ENCODE measurements at regions not wholly inside any gene's neighbourhood (a gene's known extent, or its start where the extent isn't known, plus 50 kb on each side); places are given as distances from the start of the nearest gene placed in this dataset.
"Not testable (repeated sequence)": the region's sequence is repeated elsewhere in the genome, so short reads cannot be mapped to it uniquely, and the experiment has no call there.

DNA sequence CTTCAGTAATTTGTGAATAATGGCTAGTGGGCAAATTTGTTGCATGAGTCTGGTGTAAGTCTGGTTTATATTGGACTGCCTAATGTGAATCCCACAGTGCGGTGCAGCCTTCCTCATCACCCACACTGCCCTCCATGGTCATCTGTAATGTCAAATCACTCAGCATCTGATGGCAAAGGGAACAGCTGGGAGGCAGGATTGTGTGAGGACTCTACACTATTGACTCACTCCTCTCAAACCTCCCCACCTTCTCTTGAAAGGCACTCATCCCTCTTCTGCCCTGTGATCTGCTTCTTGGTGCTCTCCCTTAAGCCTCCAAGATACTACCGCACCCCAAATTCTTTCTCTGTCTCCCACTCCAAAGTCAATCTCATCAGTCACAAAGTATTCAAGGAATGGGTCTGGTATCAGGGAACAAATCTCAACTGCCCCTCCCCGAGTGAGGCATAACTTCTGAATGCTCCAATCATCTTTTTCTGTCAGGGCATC lies 146.0 kb upstream of the BEND6 start:
- ATAC-seq (no peak), DNase-seq (ENCODE audit: low spot score) (no peak)

DNA sequence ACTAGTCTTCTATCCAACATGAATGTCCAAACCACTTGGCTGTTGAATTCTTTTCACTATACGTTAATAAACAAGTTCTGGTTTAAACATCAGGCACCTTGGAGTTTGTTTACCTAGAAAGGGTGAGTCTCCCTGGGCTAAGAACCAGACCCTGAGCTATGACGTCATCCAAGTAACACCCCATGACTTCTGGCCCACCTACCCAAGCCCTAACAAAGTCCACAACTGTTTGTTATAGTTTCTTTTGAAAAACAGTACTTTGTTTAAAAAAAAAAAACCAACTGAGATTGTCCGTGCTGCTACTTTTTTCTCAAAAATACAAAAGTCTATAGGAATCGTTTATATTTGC lies 146.9 kb upstream of the BEND6 start:
- DNase-seq (ENCODE audit: low spot score) (no peak), ATAC-seq (no peak)

DNA sequence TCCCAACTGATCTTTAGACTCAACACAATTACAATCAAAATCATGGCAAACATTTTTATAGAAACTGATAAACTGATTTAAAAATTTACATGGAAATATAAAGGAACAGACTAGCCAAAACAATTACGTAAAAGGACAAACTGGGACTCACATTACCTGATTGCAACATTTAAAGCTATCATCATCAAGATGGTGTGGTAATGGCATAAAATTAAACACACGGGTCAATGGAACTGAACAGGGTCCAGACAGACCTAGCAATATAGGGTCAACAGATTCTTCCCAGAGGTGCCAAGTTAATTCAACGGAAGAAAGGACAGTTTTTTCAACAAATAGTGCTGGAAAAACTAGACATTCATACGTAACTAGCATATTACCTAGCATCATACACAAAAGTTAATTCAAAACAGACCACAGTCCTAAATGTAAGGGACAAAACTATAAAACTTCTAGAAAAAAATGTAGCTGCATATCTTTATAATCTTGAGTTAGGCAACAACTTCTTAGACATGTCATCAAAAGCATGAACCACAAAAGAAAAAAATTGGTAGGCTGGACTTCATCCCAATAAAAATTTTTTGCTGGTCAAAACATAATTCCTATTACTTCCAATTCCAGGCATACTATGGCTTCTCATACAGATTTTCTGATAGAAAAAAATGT lies 147.4 kb upstream of the BEND6 start:
- ATAC-seq (peak; percentile 80), DNase-seq (ENCODE audit: low spot score) (no peak)

DNA sequence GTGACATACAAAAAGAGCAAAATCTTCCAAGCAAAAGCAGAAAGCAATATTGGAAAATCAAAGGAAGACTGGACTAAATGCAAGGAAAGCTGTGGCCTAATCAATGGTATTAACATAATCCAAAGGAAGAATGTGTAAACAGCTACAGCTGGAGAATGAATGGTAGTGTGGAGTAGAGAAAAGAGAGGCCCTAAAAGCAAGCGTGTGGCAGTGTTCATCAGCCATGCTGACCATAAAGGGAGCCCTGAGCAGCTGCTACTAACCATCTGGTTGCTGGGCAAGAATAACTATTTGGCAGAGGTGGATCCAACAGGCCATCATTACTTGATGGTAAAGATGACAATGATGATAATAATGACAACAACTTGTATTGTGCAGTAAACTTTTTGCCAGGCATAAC lies 148.5 kb upstream of the BEND6 start:
- no peak for DNase-seq (ENCODE audit: low spot score)
- ATAC-seq: no peak

DNA sequence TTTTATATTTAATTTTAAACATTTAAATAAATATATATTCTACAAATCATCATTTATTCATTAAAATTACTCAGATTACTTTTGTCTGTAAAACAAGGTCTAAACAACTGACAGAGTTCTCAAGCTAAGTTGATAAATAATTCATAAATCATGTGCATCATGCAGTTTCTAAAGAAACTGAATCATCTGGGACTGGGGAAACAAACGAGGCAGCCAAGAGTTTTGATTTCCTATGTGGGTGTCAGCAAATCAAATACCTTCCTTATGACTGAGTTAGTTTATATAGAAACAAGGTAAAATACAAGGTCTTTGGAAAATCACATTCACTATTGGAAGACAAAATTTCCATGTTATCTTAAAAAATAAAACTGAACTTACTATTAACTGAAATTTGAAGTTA lies 149.9 kb upstream of the BEND6 start:
- ATAC-seq: no peak

DNA sequence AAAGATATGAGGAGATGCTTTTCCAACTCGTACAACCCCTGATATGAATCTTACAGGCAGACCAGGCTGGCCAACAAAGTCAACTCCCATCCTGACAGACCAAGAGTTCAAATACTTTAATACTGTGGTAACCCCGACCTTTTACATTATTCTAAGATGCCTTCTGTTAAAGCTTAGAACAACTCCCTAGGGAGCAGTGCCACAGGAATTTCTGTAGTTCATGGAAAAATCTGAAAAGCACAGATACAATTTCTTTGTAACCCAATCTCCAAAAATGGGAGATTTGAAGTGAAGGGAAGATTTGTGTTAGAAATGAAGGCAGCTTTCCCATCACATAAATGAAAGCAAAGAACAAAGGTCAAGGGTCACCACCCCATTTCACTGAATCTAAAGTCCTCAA lies 151.3 kb upstream of the BEND6 start:
- DNase-seq (ENCODE audit: low spot score) (no peak), ATAC-seq (no peak)

More for the DNA sequence above, 149.9 kb upstream of the BEND6 start:
- DNase-seq (ENCODE audit: low spot score): no peak

DNA sequence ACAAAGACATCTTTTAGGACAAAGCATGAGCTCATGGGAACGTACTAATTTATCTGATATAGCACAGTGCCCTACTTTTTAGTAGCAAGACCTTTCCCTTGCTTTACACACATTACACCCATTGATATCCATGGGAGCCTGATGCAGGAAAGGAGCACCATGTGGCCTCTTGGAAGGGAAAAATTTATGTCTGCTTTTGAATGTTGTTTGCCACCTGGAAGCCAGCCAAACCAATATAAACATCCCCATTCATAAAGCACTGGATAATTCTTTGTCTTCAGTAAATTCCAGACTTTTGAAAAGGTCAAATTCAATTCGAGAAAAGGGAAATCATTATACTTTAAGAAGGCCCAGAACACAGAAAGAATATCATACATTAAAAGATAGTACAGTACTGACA lies 152.3 kb upstream of the BEND6 start:
- ATAC-seq (no peak), DNase-seq (ENCODE audit: low spot score) (no peak)

DNA sequence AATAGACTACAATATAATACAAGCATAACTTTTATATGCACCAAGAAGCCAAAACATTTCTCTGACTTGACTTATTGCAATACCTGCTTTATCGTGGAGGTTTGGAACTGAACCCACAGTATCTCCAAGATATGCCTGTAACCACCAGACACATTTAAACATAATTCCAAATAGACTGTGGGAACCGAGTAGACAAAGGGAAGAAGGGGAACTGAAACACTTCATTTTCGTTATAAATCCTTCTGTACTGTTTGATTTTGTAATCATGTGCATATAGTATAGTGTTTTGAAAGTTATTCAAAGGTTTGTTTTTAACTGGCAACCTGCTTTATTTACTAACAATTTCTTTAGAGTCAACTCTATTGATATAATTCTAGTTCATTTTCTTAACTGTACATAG lies 154.9 kb upstream of the BEND6 start:
- ATAC-seq: no peak

DNA sequence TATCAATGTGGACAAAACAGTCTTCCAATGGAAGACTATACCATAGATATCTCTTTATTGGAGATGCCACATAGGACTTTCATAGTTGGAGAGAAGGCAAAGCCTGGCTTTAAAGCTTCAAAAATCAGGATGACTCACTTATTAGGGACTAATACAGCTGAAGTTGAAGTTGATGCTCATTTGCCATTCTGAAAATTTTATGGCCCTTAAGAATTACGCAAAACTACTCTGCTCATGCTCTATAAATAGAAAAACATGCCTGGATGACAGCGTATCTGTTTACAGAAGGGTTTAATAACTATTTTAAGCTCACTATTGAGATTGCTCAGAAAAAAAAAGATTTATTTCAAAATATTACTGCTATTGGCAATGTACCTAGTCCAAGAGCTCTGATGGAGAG lies 155.5 kb upstream of the DST start:
- ATAC-seq: no peak
- DNase-seq (ENCODE audit: low spot score): no peak

More for the DNA sequence above, 154.9 kb upstream of the BEND6 start:
- DNase-seq (ENCODE audit: low spot score): no peak

DNA sequence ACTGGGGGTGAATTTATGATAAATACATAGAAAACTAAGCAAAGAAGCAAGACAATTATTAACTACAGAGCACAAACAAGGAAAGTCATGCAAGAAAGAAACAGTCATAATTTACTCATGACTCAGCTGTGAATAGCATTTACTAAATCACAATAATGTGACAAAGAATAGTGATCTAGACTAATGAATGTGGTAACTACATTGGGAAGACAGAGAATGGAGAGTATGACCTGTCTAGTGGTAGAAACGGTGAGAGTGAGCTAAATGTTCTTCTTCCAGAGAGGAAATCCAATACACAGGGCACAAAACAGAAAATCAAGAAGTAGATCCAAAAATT lies 153.5 kb upstream of the DST start:
- DNase-seq (ENCODE audit: low spot score) (no peak), ATAC-seq (no peak)

DNA sequence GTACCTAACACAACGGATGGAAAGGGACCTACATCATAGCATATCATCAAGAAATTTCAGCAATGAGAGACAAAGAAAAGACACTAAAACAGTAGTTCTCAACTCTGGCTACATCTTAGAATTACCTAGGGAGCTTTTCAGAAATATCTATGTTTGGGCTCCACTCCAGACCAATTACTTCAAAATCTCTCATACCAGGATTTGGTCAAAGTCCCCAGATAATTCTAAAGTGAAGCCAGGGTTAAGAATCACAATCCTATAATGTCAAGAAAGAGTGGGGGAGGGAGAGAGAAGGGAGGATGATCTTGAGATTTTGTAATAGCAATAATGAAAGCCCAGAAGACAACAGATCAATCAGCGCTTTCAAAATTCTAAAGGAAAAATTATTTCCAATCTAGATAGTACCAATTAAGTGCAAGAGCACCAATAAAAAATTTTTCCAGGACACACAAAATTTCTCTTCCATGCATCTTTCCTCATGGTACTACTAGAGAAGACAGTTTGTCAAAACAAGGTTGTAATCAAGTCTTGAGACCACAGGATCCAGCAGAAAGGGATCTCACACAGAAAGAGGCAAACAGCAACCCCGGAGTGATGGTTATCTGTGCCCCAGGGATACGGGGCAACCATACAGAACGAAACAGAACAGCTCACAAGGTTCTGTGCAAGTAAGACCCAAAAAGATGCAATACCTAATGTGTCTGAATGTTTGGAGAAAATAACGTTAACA lies 152.9 kb upstream of the DST start:
- ATAC-seq (no peak), DNase-seq (ENCODE audit: low spot score) (no peak)

DNA sequence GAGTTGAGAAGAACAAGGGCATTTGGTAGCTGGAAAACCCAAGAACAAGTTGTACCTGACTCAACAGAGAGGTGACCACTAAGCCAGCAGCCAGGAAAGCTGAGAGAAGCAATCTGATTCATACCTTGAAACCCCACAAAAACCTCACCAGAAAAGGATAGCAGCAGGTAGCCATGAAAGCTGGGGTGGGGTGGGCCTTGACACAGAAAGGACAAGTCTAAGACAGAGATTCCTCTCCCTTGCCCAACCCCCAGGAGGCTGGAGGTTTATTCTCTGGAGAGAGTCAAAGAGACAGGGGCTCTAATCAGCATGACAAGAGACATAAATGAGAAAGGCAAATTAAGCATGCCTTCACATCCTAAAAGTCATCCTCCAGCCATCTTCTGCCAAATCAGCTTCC lies 151.7 kb upstream of the DST start:
- ATAC-seq (no peak), DNase-seq (ENCODE audit: low spot score) (no peak)

DNA sequence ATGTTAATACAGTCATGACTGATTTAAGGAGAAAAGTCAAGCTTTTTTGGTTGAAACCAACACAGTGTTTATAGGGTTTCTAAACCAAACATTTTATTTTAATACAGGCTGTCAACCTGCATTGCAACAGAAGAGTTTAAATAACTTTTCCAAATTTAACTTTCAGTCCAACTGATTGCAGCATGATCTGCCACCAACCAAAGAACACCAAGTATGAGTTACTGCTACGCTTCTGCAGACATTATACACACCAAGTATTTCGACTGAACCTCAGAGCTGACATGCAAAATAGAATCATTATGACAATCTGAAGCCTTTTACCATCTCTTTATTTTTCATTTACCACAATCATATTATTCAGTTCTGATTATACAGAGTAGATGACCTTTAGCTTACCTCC lies 151.2 kb upstream of the DST start:
- ATAC-seq (no peak), DNase-seq (ENCODE audit: low spot score) (no peak)

DNA sequence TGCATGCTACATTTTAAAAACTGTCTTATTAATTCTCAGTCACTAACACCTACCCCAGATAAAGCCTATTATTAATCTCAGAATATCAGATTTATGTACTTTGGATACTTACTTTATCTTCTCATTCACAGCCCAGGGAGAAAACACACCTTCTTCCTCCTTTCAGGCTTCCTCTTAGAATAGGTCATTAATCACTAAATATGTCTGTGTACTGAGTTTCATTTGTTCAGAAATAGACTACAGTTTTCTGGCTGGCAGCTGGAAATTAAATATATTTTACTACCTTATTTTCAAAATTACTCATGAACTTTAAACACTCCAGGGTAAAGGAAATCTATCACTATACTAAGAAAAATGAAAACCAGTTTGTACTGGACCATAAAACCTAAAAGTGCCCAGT lies 147.7 kb upstream of the DST start:
- ATAC-seq: no peak
- DNase-seq (ENCODE audit: low spot score): no peak

DNA sequence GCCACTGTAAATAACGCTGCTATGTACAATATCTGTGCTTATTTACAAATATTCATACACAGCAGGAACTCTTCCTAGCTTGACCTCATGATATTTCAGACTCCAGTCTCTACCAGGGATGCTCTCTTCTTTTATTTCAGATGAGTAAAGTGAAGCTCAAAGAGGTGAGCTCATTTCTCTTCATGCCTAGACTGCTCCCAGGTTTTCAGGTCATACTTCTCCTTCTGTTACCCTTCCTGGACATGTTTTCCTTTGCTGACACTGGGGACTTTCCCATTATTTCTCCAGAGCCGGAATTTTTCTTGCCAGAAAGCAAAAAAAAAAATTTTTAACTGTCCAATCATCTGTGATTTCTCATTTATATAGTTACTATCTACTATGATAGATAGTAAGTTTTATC lies 147.2 kb upstream of the DST start:
- DNase-seq (ENCODE audit: low spot score) (no peak), ATAC-seq (no peak)

DNA sequence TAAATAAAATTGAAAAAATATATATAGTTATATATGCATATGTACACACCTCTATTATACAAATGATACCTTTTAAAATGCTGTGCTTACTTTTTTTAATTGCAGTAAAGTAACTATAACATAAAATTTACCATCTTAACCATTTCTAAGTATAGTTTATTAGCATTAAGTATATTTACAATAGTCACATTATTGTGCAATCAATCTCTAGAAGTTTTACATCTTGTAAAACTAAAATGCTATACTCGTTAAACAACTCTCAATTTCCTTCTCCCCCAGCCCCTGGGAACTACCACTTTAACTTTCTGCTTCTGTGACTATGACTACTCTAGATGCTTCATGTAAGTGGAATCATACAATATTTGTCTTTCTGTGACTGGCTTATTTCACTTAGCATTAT lies 146.7 kb upstream of the DST start:
- DNase-seq (ENCODE audit: low spot score) (no peak), ATAC-seq (no peak)

DNA sequence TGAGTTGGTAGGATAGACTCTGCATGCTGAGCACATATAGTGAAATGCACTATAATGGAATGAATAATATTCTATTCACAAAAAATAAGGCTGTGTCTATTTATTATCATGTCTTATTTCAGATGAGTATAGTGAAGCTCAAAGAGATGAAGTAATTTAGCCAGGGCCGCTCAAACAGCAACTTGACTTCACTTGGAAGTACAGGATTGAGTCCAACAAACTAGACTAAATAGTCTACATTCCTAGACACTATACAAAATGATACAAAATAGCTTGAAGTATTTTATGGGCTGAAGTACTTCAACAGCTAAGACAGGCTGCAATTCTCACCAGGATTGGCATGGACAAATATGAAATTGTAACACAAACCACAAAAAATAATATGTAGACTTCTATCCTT lies 144.5 kb upstream of the DST start:
- DNase-seq (ENCODE audit: low spot score): no peak

DNA sequence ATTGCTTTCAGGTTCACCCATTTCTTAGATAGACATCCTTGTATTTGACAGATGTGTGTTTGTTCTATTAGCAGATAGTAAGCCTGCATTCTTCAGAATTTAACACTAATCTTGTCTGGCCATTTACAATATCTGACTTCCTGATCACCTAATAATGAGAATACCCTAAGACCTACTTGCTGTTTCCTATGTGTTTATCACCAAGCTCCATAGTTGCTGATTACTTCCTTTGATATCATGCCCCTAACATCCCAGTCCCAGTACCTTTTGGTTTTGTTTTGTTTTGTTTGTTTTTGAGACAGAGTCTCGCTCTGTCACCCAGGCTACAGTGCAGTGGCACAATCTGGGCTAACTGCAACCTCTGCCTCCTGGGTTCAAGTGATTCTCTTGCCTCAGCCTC lies 143.6 kb upstream of the DST start:
- no peak for ATAC-seq

More for the DNA sequence above, 144.5 kb upstream of the DST start:
- ATAC-seq: no peak

DNA sequence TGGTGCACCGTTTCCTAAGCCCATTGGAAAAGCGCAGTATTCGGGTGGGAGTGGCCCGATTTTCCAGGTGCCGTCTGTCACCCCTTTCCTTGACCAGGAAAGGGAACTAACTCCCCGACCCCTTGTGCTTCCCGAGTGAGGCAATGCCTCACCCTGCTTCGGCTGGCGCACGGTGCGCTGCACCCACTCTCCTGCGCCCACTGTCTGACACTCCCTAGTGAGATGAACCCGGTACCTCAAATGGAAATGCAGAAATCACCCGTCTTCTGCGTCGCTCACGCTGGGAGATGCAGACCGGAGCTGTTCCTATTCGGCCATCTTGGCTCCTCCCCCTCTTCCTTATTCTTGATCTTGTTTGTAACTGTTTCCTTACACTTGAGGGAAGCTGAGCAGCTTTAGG lies 142.8 kb upstream of the DST start:
- not testable (repeated sequence) for DNase-seq (ENCODE audit: low spot score); ATAC-seq

More for the DNA sequence above, 143.6 kb upstream of the DST start:
- no peak for DNase-seq (ENCODE audit: low spot score)

DNA sequence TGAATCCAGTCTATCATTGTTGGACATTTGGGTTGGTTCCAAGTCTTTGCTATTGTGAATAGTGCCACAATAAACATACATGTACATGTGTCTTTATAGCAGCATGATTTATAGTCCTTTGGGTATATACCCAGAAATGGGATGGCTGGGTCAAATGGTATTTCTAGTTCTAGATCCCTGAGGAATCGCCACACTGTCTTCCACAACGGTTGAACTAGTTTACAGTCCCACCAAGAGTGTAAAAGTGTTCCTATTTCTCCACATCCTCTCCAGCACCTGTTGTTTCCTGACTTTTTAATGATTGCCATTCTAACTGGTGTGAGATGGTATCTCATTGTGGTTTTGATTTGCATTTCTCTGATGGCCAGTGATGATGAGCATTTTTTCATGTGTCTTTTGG lies 137.4 kb upstream of the DST start:
- not testable (repeated sequence) for ATAC-seq

DNA sequence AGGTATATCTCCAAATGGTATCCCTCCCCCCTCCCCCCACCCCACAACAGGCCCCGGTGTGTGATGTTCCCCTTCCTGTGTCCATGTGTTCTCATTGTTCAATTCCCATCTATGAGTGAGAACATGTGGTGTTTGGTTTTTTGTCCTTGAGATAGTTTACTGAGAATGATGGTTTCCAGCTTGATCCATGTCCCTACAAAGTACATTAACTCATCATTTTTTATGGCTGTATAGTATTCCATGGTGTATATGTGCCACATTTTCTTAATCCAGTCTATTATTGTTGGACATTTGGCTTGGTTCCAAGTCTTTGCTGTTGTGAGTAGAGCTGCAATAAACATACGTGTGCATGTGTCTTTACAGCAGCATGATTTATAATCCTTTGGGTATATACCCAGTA lies 135.8 kb upstream of the DST start:
- DNase-seq (ENCODE audit: low spot score); ATAC-seq: not testable (repeated sequence)

More for the DNA sequence above, 137.4 kb upstream of the DST start:
- not testable (repeated sequence) for DNase-seq (ENCODE audit: low spot score)

DNA sequence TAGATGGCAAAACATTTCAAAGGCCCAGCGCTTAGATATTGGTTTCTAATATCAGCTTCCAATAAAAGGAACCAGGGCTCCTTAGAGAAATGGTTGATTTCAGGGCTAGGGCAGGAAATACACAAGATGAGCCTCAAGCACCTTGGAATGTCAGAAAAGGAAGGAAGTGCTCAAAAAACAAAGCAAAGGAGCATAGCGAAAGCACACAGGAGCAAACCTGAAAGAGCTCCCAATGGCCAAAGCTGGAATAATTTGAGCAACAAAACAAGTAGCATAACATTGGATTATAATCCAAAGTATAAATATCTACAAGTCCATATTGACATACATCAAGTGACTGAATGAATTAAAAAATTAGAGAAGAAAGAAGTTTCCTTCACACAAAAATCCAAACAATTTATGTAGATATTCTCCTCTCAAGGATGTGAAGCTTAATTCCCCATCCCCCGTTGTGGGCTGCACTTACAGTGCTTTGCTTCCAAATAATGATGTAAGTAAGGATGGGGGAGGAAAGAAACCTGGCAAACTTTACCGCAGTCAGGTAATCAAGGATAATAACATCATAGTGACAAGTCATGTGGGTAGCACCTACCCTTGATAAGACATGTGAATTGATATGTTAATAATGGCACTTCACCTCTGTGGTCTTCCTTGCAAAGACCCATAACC lies 132.9 kb upstream of the DST start:
- ATAC-seq (no peak), DNase-seq (ENCODE audit: low spot score) (no peak)
